Peyer's patch (tissue), 4 donors: ENCODE measurements at regions not wholly inside any gene's neighbourhood (a gene's known extent, or its start where the extent isn't known, plus 50 kb on each side); places are given as distances from the start of the nearest gene placed in this dataset.

Experiments
- DNase-seq, 3 donors: peaks; one replicate each; pipeline ENCODE4 v3.0.0-alpha.2; 2017 to 2019
- H3K27ac ChIP-seq, 4 donors: fragments of 200-600 bp; sonication (generic); one replicate each; pipeline ENCODE4 v1.5.1; 2016 to 2019
- H3K27me3 ChIP-seq, 2 donors: fragments of 200-600 bp; sonication (generic); one replicate each; pipeline ENCODE4 v1.5.1; 2019
- H3K36me3 ChIP-seq, 3 donors: fragments of 200-600 bp; sonication (generic); one replicate each; pipeline ENCODE4 v1.5.1; 2016 to 2019
- H3K4me1 ChIP-seq, 4 donors: fragments of 200-600 bp; sonication (generic); one replicate each; pipeline ENCODE4 v1.5.1; 2016 to 2019
- H3K4me3 ChIP-seq, 4 donors: fragments of 200-600 bp; sonication (generic); 1 replicate in 3 of 4; 2 replicates in 1 of 4; pipeline ENCODE4 v1.5.1; 2016 to 2019; ENCODE audit warnings: mild to moderate bottlenecking in 1 of 4
- H3K9me3 ChIP-seq, 4 donors: fragments of 200-600 bp; sonication (generic); one replicate each; pipeline ENCODE4 v1.5.1; 2016 to 2019; ENCODE audit warnings: mild to moderate bottlenecking in 1 of 4
- CTCF ChIP-seq, 6 experiments: fragments of 450-650 bp in 4 of 6; fragments of 200-600 bp in 2 of 6; sonication (generic) in 1 of 6; IDR thresholded peaks; one replicate each; pipeline ENCODE4 v1.5.1; 2017 to 2019; ENCODE audit warnings: antibody characterized with exemption in 6 of 6, mild to moderate bottlenecking in 3 of 6, moderate library complexity in 1 of 6
- POLR2A ChIP-seq, 2 donors: fragments of 450-650 bp; IDR thresholded peaks; one replicate each; pipeline ENCODE4 v1.5.1; 2017; ENCODE audit warnings: antibody characterized with exemption in 2 of 2, mild to moderate bottlenecking in 2 of 2, moderate library complexity in 2 of 2

GRCh38 chr12:67918441-67918840 lies 70.8 kb upstream of the IFNG-AS1 start:
- TF ChIP-seq POLR2A (IDR thresholded peaks at IDR 0.05): no peak
- TF ChIP-seq CTCF (IDR thresholded peaks at IDR 0.05): no peak
- no peak for DNase-seq
- H3K9me3 ChIP-seq: no peaks in the 10 kb centered on the region

GRCh38 chr12:67919406-67919805 lies 69.8 kb upstream of the IFNG-AS1 start:
- Histone ChIP-seq H3K36me3 (no peaks in the 10 kb centered on the region), H3K27ac (no peak overlapping the region)

More at GRCh38 chr12:67918441-67918840, 70.8 kb upstream of the IFNG-AS1 start:
- Histone ChIP-seq H3K27ac (no peak overlapping the region), H3K4me1 (no peaks in the 10 kb centered on the region), H3K4me3 (no peak overlapping the region), H3K36me3 (no peaks in the 10 kb centered on the region), H3K27me3 (no peaks in the 10 kb centered on the region)

GRCh38 chr12:67920413-67920812 lies 68.8 kb upstream of the IFNG-AS1 start:
- DNase-seq: no peak
- no peaks in the 10 kb centered on the region for H3K36me3 ChIP-seq
- no peak overlapping the region for H3K4me3 ChIP-seq
- no peaks in the 10 kb centered on the region for H3K9me3 ChIP-seq
- H3K4me1 ChIP-seq: no peaks in the 10 kb centered on the region
- H3K27me3 ChIP-seq: no peaks in the 10 kb centered on the region
- TF ChIP-seq CTCF (IDR thresholded peaks at IDR 0.05): no peak
- TF ChIP-seq POLR2A (IDR thresholded peaks at IDR 0.05): no peak
- H3K27ac ChIP-seq: no peak overlapping the region

More at GRCh38 chr12:67919406-67919805, 69.8 kb upstream of the IFNG-AS1 start:
- Histone ChIP-seq H3K4me1 (no peaks in the 10 kb centered on the region), H3K4me3 (no peak overlapping the region), H3K27me3 (no peaks in the 10 kb centered on the region), H3K9me3 (no peaks in the 10 kb centered on the region)
- no peak for DNase-seq
- no peak for TF ChIP-seq POLR2A (IDR thresholded peaks at IDR 0.05)
- no peak for TF ChIP-seq CTCF (IDR thresholded peaks at IDR 0.05)

GRCh38 chr12:67921286-67921685 lies 68.0 kb upstream of the IFNG-AS1 start:
- H3K27ac ChIP-seq: no peak overlapping the region
- H3K4me3 ChIP-seq: no peak overlapping the region
- TF ChIP-seq CTCF (IDR thresholded peaks at IDR 0.05) (no peak), POLR2A (IDR thresholded peaks at IDR 0.05) (no peak)
- no peaks in the 10 kb centered on the region for H3K36me3 ChIP-seq
- H3K4me1 ChIP-seq: no peaks in the 10 kb centered on the region
- no peaks in the 10 kb centered on the region for H3K27me3 ChIP-seq
- no peaks in the 10 kb centered on the region for H3K9me3 ChIP-seq
- no peak for DNase-seq

GRCh38 chr12:67922245-67922644 lies 67.0 kb upstream of the IFNG-AS1 start:
- no peaks in the 10 kb centered on the region for H3K36me3 ChIP-seq

More at GRCh38 chr12:67922245-67922644, 67.0 kb upstream of the IFNG-AS1 start:
- peaks cover 0 to under 1% (median 0%) of the 10 kb centered on the region in 4 donors for H3K4me1 ChIP-seq
- no peak overlapping the region for H3K27ac ChIP-seq
- TF ChIP-seq CTCF (IDR thresholded peaks at IDR 0.05) (no peak), POLR2A (IDR thresholded peaks at IDR 0.05) (no peak)
- no peak for DNase-seq
- H3K9me3 ChIP-seq: no peaks in the 10 kb centered on the region
- H3K27me3 ChIP-seq: no peaks in the 10 kb centered on the region
- no peak overlapping the region for H3K4me3 ChIP-seq
